Prostate gland (tissue), 2 donors: ENCODE measurements at regions not wholly inside any gene's neighbourhood (a gene's known extent, or its start where the extent isn't known, plus 50 kb on each side); places are given as distances from the start of the nearest gene placed in this dataset.
"Not testable (repeated sequence)": the region's sequence is repeated elsewhere in the genome, so short reads cannot be mapped to it uniquely, and the experiment has no call there.

ENCODE experiments used
- DNase-seq: peaks from one replicate; pipeline ENCODE4 v3.0.0-alpha.2; 2019; ENCODE audit warnings: low spot score
- H3K27ac ChIP-seq, 2 donors: fragments of 200-600 bp; sonication (generic); 2 replicates each; pipeline ENCODE4 v1.5.1; 2017 to 2019
- H3K27me3 ChIP-seq: fragments of 200-600 bp; sonication (generic); replicated peaks from 2 replicates; pipeline ENCODE4 v1.5.1; 2019; ENCODE audit not compliant: insufficient read depth
- H3K36me3 ChIP-seq, 2 donors: fragments of 200-600 bp; sonication (generic); 1 replicate in 1 of 2; 2 replicates in 1 of 2; pipeline versions ENCODE4 v1.5.1 to v1.8.1; 2017 to 2019
- H3K4me1 ChIP-seq: fragments of 200-600 bp; sonication (generic); replicated peaks from 2 replicates; pipeline ENCODE4 v1.5.1; 2019
- H3K4me3 ChIP-seq, 2 donors: fragments of 200-600 bp; sonication (generic); 2 replicates each; pipeline ENCODE4 v1.5.1; 2017 to 2019
- H3K9me3 ChIP-seq: fragments of 200-600 bp; sonication (generic); 2 replicates; pipeline ENCODE4 v1.5.1; 2017
- CTCF ChIP-seq, 4 experiments: fragments of 200-600 bp in 2 of 4; fragments of 450-650 bp in 2 of 4; sonication (generic) in 2 of 4; IDR thresholded peaks; 1 replicate in 3 of 4; 2 replicates in 1 of 4; pipeline ENCODE4 v1.5.1; 2016 to 2019; ENCODE audit warnings: antibody characterized with exemption in 4 of 4, mild to moderate bottlenecking in 2 of 4, moderate library complexity in 2 of 4
- POLR2A ChIP-seq: fragments of 450-650 bp; IDR thresholded peaks from one replicate; pipeline ENCODE4 v1.6.1; 2016; ENCODE audit warnings: antibody characterized with exemption, mild to moderate bottlenecking
- POLR2AphosphoS5 ChIP-seq: sonication (generic); formaldehyde crosslinking; IDR thresholded peaks from one replicate; pipeline ENCODE4 v1.6.1; 2017; ENCODE audit warnings: antibody characterized with exemption
- WGBS: methylation state at CpG from one replicate; pipeline ENCODE4 v1.1.5; 2018; 5-methylcytosine and 5-hydroxymethylcytosine counted together
- intact Hi-C: fragments of 100-400 bp; cut with DNase I; formaldehyde crosslinking; loops from one replicate; pipeline ENCODE4 v1.14.2; 2022

- Histone ChIP-seq H3K36me3 (no peaks in the 10 kb centered on the region), H3K27ac (no peak overlapping the region), H3K27me3 (no peaks in the 10 kb centered on the region), H3K4me1 (no peaks in the 10 kb centered on the region), H3K9me3 (no peaks in the 10 kb centered on the region), H3K4me3 (no peak overlapping the region)
- no peak for DNase-seq
- 81% methylated on average over 3 of the region's 3 CpGs for WGBS
- TF ChIP-seq POLR2AphosphoS5 (no peak), POLR2A (no peak), CTCF (IDR thresholded peaks at IDR 0.05) (no peak)
- intact Hi-C loops = no loop called here
Measured at GRCh38 chr1:101370488-101370887, 133.7 kb downstream of the S1PR1 start.

- H3K27ac ChIP-seq = no peak overlapping the region
- no peaks in the 10 kb centered on the region for H3K9me3 ChIP-seq
- intact Hi-C loops = no loop called here
- no peaks in the 10 kb centered on the region for H3K4me1 ChIP-seq
- no peak for TF ChIP-seq POLR2AphosphoS5
- no peak for TF ChIP-seq POLR2A
- no peak for TF ChIP-seq CTCF (IDR thresholded peaks at IDR 0.05)
- H3K36me3 ChIP-seq = no peaks in the 10 kb centered on the region
- DNase-seq = no peak
- H3K4me3 ChIP-seq = no peak overlapping the region
- no peaks in the 10 kb centered on the region for H3K27me3 ChIP-seq
Measured at GRCh38 chr1:101371259-101371658, 134.4 kb downstream of the S1PR1 start.

DNA sequence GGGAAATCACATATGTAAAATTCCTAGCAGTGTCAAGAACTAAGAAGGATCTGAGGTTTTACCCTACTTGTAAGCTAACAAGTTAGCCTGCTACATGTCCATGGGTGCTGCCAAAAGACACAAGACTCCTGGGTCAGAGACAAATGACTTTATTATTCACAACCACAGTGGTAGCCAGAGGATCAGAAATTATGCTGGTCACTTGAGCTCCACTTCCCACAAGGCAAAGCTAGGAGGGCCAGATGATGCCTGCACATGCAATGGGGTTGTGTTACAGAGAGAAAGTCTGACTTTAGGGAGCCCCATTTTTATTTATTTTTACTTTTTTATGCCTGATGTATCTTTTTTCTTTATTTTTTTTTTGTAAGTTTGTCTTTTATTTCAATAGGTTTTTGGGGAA is 136.8 kb downstream of the S1PR1 start:
- Histone ChIP-seq H3K4me3 (no peak overlapping the region), H3K27ac (no peak overlapping the region), H3K9me3 (no peaks in the 10 kb centered on the region), H3K27me3 (no peaks in the 10 kb centered on the region), H3K36me3 (no peaks in the 10 kb centered on the region), H3K4me1 (no peaks in the 10 kb centered on the region)
- intact Hi-C loops = no loop called here
- DNase-seq = no peak
- no peak for TF ChIP-seq POLR2A

- H3K27me3 ChIP-seq, intact Hi-C loops, H3K27ac ChIP-seq, H3K36me3 ChIP-seq, H3K9me3 ChIP-seq, H3K4me1 ChIP-seq, DNase-seq, H3K4me3 ChIP-seq: not testable (repeated sequence)
- 33% methylated on average over 3 of the region's 3 CpGs for WGBS
Measured at GRCh38 chr1:101375448-101375847, 138.6 kb downstream of the S1PR1 start.

DNA sequence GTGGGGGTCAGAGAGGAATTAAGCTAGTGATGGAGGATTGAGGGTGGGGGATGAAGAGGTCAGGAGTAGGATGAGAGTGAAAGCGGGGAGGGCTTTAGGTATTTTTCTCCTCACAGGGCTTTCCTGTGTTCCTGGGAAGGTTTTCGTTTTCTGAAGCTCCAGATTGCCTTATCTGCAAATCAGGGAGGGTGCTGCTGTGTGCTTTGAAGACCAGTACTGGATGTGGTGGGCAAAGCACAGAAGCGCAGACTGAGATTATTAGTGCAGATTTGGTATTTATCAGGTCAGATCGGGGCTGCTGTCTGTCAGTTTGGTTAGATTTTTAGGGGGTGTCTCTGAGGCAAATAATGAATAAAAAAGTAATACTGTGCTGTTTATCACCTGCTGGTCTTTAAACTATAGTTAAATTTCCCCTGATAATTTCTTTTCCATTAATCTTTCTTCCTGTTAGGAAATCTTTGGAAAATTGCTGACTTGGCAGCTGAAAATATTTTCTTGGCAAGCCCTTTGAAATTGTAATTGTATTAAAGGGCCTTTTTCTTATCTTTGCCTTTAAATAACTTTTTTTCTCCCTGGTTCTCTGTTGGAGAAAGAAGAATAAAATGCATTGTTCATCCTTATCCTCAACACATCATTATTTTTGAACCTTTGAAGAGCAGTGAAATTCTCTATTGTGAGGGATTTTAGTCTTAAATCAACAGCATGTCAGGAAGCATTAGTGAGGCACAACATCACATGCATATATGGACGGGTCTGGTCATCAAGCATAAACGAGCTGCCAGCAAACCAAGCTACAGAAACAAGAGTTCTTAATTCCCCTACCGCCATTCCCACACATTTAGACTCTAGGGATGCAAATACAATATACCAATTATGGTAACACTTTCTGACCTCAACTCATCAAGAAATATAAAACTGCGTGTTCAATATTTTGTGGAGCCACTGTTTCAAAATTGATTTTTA is 139.6 kb downstream of the S1PR1 start:
- intact Hi-C loops = no loop called here
- Histone ChIP-seq H3K9me3 (no peaks in the 10 kb centered on the region), H3K4me1 (no peaks in the 10 kb centered on the region), H3K27ac (no peak overlapping the region), H3K36me3 (no peaks in the 10 kb centered on the region), H3K4me3 (no peak overlapping the region), H3K27me3 (no peaks in the 10 kb centered on the region)
- DNase-seq = no peak
- TF ChIP-seq POLR2AphosphoS5 (no peak), POLR2A (no peak), CTCF (IDR thresholded peaks at IDR 0.05) (no peak)
- 56% methylated on average over 8 of the region's 8 CpGs for WGBS
